ENCODE measurements at regions not wholly inside any gene's neighbourhood (a gene's known extent, or its start where the extent isn't known, plus 50 kb on each side); places are given as distances from the start of the nearest gene placed in this dataset.
A peak's percentile ranks its signal among the peaks of the same experiment; 100 is the strongest.

GRCh38 chr4:181682367-181683047 is 560.7 kb upstream of the TENM3 start:
- Mint-ChIP-seq H3K9me3 (ENCODE audit: unreplicated experiment) (no peaks in the 10 kb centered on the region), H3K27me3 (ENCODE audit: low read depth, unreplicated experiment) (no peaks in the 10 kb centered on the region), H3K27ac (ENCODE audit: unreplicated experiment) (peak overlapping the region; percentile 75), H3K4me3 (ENCODE audit: unreplicated experiment) (no peak overlapping the region), H3K36me3 (ENCODE audit: low read depth, unreplicated experiment) (no peaks in the 10 kb centered on the region), H3K4me1 (ENCODE audit: low read depth, unreplicated experiment) (peaks cover 36% of the 10 kb centered on the region)
- Histone ChIP-seq H3K4me3 (ENCODE audit: insufficient read depth, low read depth, low read length) (no peak overlapping the region), H3K9ac (ENCODE audit: low read length) (no peak overlapping the region), H3K4me2 (ENCODE audit: low read length) (no peak overlapping the region), H3K79me2 (ENCODE audit: insufficient read depth, low read length) (no peaks in the 10 kb centered on the region), H3K27me3 (ENCODE audit: insufficient read depth, low read length) (no peaks in the 10 kb centered on the region), H3K27ac (ENCODE audit: low read depth, low read length) (peak overlapping the region; percentile 17), H3K9me3 (ENCODE audit: insufficient read depth, low read depth, low read length) (no peaks in the 10 kb centered on the region), H3K4me1 (ENCODE audit: insufficient read depth, low read length) (peaks cover 43% of the 10 kb centered on the region), H2AFZ (ENCODE audit: low read depth, low read length) (no peak overlapping the region), H4K20me1 (ENCODE audit: insufficient read depth, low read length) (no peaks in the 10 kb centered on the region), H3K36me3 (ENCODE audit: insufficient read depth, low read length) (no peaks in the 10 kb centered on the region)
- no peak for DNase-seq (ENCODE audit: low read depth)
- FAIRE-seq: no peak
- TF ChIP-seq, protein P1, sequence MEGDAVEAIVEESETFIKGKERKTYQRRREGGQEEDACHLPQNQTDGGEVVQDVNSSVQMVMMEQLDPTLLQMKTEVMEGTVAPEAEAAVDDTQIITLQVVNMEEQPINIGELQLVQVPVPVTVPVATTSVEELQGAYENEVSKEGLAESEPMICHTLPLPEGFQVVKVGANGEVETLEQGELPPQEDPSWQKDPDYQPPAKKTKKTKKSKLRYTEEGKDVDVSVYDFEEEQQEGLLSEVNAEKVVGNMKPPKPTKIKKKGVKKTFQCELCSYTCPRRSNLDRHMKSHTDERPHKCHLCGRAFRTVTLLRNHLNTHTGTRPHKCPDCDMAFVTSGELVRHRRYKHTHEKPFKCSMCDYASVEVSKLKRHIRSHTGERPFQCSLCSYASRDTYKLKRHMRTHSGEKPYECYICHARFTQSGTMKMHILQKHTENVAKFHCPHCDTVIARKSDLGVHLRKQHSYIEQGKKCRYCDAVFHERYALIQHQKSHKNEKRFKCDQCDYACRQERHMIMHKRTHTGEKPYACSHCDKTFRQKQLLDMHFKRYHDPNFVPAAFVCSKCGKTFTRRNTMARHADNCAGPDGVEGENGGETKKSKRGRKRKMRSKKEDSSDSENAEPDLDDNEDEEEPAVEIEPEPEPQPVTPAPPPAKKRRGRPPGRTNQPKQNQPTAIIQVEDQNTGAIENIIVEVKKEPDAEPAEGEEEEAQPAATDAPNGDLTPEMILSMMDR (IDR thresholded peaks at IDR 0.05; ENCODE audit: insufficient read depth, low read depth, low read length): no peak
- TF ChIP-seq EZH2 (IDR thresholded peaks at IDR 0.05; ENCODE audit: insufficient read depth, low read length): no peak

GRCh38 chr4:181684310-181684709 is 558.9 kb upstream of the TENM3 start:
- peaks cover 61% of the 10 kb centered on the region for H3K4me1 ChIP-seq (ENCODE audit: insufficient read depth, low read length)
- DNase-seq (ENCODE audit: low read depth): peak; percentile 84
- peak overlapping the region; percentile 47 for H3K9ac ChIP-seq (ENCODE audit: low read length)
- no peaks in the 10 kb centered on the region for H3K9me3 Mint-ChIP-seq (ENCODE audit: unreplicated experiment)
- no peak overlapping the region for H2AFZ ChIP-seq (ENCODE audit: low read depth, low read length)
- H3K36me3 Mint-ChIP-seq (ENCODE audit: low read depth, unreplicated experiment): no peaks in the 10 kb centered on the region
- H3K4me1 Mint-ChIP-seq (ENCODE audit: low read depth, unreplicated experiment): peaks cover 49% of the 10 kb centered on the region
- H3K79me2 ChIP-seq (ENCODE audit: insufficient read depth, low read length): no peaks in the 10 kb centered on the region
- no peaks in the 10 kb centered on the region for H3K27me3 Mint-ChIP-seq (ENCODE audit: low read depth, unreplicated experiment)
- TF ChIP-seq EZH2 (IDR thresholded peaks at IDR 0.05; ENCODE audit: insufficient read depth, low read length): no peak
- TF ChIP-seq, protein P1 (IDR thresholded peaks at IDR 0.05; ENCODE audit: insufficient read depth, low read depth, low read length): no peak
- no peaks in the 10 kb centered on the region for H4K20me1 ChIP-seq (ENCODE audit: insufficient read depth, low read length)
- no peaks in the 10 kb centered on the region for H3K36me3 ChIP-seq (ENCODE audit: insufficient read depth, low read length)
- H3K27ac Mint-ChIP-seq (ENCODE audit: unreplicated experiment): peak overlapping the region; percentile 90
- peak; percentile 34 for FAIRE-seq
- no peak overlapping the region for H3K4me3 ChIP-seq (ENCODE audit: insufficient read depth, low read depth, low read length)
- H3K4me3 Mint-ChIP-seq (ENCODE audit: unreplicated experiment): no peak overlapping the region
- H3K27ac ChIP-seq (ENCODE audit: low read depth, low read length): peak overlapping the region; percentile 98
- H3K27me3 ChIP-seq (ENCODE audit: insufficient read depth, low read length): no peaks in the 10 kb centered on the region
- no peak overlapping the region for H3K4me2 ChIP-seq (ENCODE audit: low read length)
- no peaks in the 10 kb centered on the region for H3K9me3 ChIP-seq (ENCODE audit: insufficient read depth, low read depth, low read length)

DNA sequence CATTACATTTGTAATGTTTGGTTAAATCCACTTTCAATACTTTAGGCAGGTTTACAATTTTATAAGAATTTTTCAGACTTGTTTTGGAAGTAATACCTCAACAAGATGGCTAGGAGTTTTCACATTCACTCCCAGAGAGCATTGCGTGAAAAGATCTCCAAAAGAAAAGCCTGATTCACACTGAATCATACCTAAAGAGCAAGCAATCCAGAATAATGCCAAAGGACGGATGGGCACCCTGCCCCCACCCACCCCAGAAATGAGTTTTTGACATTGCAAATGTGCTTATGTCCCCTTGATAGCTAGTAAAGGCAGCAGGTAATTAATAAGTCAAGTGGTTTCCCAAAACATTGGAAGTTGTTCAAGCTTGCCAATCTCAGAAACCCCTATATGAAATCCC is 557.7 kb upstream of the TENM3 start:
- Histone ChIP-seq H2AFZ (ENCODE audit: low read depth, low read length) (no peak overlapping the region), H3K4me1 (ENCODE audit: insufficient read depth, low read length) (peaks cover 67% of the 10 kb centered on the region), H3K9me3 (ENCODE audit: insufficient read depth, low read depth, low read length) (no peaks in the 10 kb centered on the region), H4K20me1 (ENCODE audit: insufficient read depth, low read length) (no peaks in the 10 kb centered on the region), H3K36me3 (ENCODE audit: insufficient read depth, low read length) (no peaks in the 10 kb centered on the region), H3K4me3 (ENCODE audit: insufficient read depth, low read depth, low read length) (peak overlapping the region; percentile 5), H3K27ac (ENCODE audit: low read depth, low read length) (peak overlapping the region; percentile 98), H3K79me2 (ENCODE audit: insufficient read depth, low read length) (no peaks in the 10 kb centered on the region), H3K27me3 (ENCODE audit: insufficient read depth, low read length) (no peaks in the 10 kb centered on the region), H3K4me2 (ENCODE audit: low read length) (peak overlapping the region; percentile 75), H3K9ac (ENCODE audit: low read length) (peak overlapping the region; percentile 83)
- TF ChIP-seq, protein P1 (IDR thresholded peaks at IDR 0.05; ENCODE audit: insufficient read depth, low read depth, low read length): no peak
- no peak for TF ChIP-seq EZH2 (IDR thresholded peaks at IDR 0.05; ENCODE audit: insufficient read depth, low read length)
- Mint-ChIP-seq H3K4me1 (ENCODE audit: low read depth, unreplicated experiment) (peaks cover 49% of the 10 kb centered on the region), H3K9me3 (ENCODE audit: unreplicated experiment) (no peaks in the 10 kb centered on the region), H3K4me3 (ENCODE audit: unreplicated experiment) (no peak overlapping the region), H3K36me3 (ENCODE audit: low read depth, unreplicated experiment) (no peaks in the 10 kb centered on the region), H3K27me3 (ENCODE audit: low read depth, unreplicated experiment) (no peaks in the 10 kb centered on the region), H3K27ac (ENCODE audit: unreplicated experiment) (peak overlapping the region; percentile 90)
- DNase-seq (ENCODE audit: low read depth) (peak; percentile 70), FAIRE-seq (peak; percentile 9)
